GM19025 (cell line): ENCODE measurements at regions not wholly inside any gene's neighbourhood (a gene's known extent, or its start where the extent isn't known, plus 50 kb on each side); places are given as distances from the start of the nearest gene placed in this dataset.

Experiments
- ATAC-seq: cut with Tn5 transposase; IDR thresholded peaks from one replicate; pipeline ENCODE4 v1.9.1; 2021; ENCODE audit warnings: mild to moderate bottlenecking, low read depth, moderate library complexity; ENCODE audit not compliant: unreplicated experiment

GRCh38 chr18:27239669-27240068 is 54.6 kb upstream of the CHST9 start:
- no peak for ATAC-seq

GRCh38 chr18:27235218-27235870 is 50.2 kb upstream of the CHST9 start:
- ATAC-seq, result no peak
